HUES64 (cell line): ENCODE measurements at regions not wholly inside any gene's neighbourhood (a gene's known extent, or its start where the extent isn't known, plus 50 kb on each side); places are given as distances from the start of the nearest gene placed in this dataset.
A peak's percentile ranks its signal among the peaks of the same experiment; 100 is the strongest.

Source experiments
- H3K27ac ChIP-seq: 2 replicates; pipeline ENCODE4 v1.7.0; 2013; ENCODE audit warnings: low read depth, low read length, inconsistent platforms
- H3K27me3 ChIP-seq: 2 replicates; pipeline ENCODE4 v1.6.1; 2013; ENCODE audit warnings: mild to moderate bottlenecking, low read length; ENCODE audit not compliant: insufficient read depth
- H3K36me3 ChIP-seq: 2 replicates; pipeline ENCODE4 v1.6.1; 2013; ENCODE audit warnings: mild to moderate bottlenecking, low read length; ENCODE audit not compliant: insufficient read depth
- H3K4me1 ChIP-seq: 2 replicates; pipeline ENCODE4 v1.6.1; 2013; ENCODE audit warnings: mild to moderate bottlenecking, low read length, moderate library complexity; ENCODE audit not compliant: insufficient read depth
- H3K4me3 ChIP-seq: 2 replicates; pipeline ENCODE4 v1.5.1; 2013; ENCODE audit warnings: mild to moderate bottlenecking, low read length, moderate library complexity
- H3K9ac ChIP-seq: 2 replicates; pipeline ENCODE4 v1.6.1; 2013; ENCODE audit warnings: mild to moderate bottlenecking, low read depth, low read length
- H3K9me3 ChIP-seq: 2 replicates; pipeline ENCODE4 v1.6.1; 2013; ENCODE audit warnings: low read depth, low read length; ENCODE audit not compliant: insufficient read depth
- WGBS: fragments of 150-250, 120-280 bp; methylation state at CpG from one replicate; pipeline ENCODE4 v1.1.7; 2013; ENCODE audit warnings: missing lambda C conversion rate; 5-methylcytosine and 5-hydroxymethylcytosine counted together

DNA sequence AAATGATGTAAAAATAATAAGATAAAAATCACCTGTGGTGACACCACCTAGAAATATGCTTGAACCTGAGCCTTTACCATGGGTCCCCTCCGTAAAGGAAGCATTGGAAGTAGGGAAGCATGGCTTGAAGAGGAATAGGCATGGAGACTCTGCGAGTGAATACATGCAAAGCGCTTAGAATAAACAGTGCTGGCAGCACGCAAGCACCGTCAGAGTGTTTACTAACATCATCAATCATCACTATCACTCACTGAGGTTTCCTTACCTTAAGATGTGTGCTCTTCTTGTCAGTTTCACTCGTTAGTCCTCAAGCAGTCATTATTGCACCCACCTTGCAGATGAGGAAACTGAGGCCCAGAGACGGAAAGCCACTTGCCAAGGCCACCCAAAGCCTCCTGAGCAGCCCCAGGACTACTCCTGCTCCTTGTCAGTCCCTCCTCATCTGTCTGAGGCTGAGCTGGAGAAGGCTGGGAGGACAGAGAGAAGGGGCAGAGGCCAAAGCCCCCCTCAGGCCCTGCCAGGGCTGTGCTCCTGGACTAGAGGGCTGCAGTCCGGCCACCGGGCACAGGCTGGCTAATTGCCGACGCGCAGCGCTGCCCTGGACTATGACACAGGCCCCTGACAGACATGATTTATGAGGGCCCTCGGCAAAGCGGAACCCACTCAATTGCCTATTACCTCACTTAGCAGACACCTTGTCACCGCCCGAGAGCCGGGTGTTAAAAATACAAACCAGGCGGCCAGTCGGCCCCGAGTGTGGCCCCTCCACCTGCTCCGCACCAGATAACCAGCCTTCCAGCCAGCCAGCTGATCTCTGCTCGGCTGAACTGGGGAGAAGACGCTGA lies 168.9 kb downstream of the MN1 start:
- H3K9me3 ChIP-seq = no peaks in the 10 kb centered on the region
- no peak overlapping the region for H3K4me3 ChIP-seq
- 92% methylated on average over 24 of the region's 24 CpGs for WGBS
- H3K9ac ChIP-seq = no peak overlapping the region
- H3K27me3 ChIP-seq = no peaks in the 10 kb centered on the region
- H3K27ac ChIP-seq = no peak overlapping the region
- H3K4me1 ChIP-seq = peaks cover 23% of the 10 kb centered on the region
- H3K36me3 ChIP-seq = no peaks in the 10 kb centered on the region

DNA sequence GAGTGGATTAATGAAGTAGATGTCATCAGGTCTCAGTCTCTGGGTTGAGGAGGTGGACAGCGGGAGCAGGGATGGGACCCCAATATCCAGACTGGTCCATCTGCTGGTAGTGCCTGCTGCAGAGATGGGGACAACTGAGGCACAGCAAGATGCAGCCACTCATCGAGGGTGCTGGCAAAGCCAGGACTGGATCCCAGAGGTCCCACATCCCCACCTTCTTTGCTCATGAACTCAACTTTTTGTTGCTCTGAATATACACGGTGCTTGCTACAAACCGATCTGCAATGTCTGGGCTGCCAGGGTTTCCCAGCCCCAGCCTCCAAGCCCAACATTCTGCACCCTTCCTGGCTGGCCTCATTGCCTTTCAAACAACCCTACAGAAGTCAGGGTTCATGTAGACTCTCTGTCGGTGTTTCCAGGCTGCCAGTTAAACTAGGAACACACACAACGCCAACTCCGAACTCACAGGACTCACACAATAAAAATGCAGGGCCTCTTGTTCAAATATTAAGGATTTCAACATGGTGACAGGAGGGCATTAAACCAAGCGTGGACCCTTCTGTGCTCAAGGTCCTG lies 168.2 kb downstream of the MN1 start:
- peaks cover 24% of the 10 kb centered on the region for H3K4me1 ChIP-seq
- no peak overlapping the region for H3K27ac ChIP-seq
- no peaks in the 10 kb centered on the region for H3K27me3 ChIP-seq
- no peaks in the 10 kb centered on the region for H3K9me3 ChIP-seq
- H3K9ac ChIP-seq = no peak overlapping the region
- H3K36me3 ChIP-seq = no peaks in the 10 kb centered on the region
- no peak overlapping the region for H3K4me3 ChIP-seq
- 86% methylated on average over 8 of the region's 8 CpGs for WGBS

DNA sequence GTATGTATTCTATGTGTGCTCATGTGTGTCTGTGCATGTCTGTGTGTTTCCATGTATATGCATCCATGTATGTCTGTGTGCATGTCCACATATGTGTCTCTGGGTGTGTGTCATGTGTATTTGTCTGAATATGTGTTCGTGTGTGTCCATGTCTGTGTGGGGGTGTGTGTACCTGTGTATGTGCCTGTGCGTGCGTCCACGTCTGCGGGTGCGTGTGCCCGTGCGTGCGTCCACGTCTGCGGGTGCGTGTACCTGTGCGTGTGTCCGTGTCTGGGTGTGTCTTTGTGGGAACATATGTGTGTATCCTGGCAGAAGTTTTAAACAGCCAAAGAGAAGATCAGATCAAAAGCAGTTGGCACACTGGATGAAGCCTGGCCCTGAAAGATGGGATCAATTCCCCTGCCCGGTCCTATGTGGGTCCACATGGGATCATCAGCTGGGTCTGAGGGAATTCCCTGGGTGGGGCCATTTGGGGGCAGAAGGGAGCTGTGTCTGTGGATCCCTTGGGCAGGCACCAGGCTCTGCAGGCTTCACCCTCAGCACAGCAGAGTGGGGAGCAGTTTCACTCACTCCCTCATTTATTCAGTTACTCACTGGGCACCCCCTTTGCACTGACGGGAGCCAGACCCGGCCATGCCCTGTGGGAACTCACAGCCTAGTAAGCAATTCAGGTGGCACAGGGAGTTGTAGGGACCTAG lies 167.4 kb downstream of the MN1 start:
- no peak overlapping the region for H3K4me3 ChIP-seq
- peaks cover 32% of the 10 kb centered on the region for H3K4me1 ChIP-seq
- no peaks in the 10 kb centered on the region for H3K27me3 ChIP-seq
- no peak overlapping the region for H3K9ac ChIP-seq
- no peak overlapping the region for H3K27ac ChIP-seq
- 93% methylated on average over 17 of the region's 17 CpGs for WGBS
- H3K36me3 ChIP-seq = no peaks in the 10 kb centered on the region
- H3K9me3 ChIP-seq = no peaks in the 10 kb centered on the region

DNA sequence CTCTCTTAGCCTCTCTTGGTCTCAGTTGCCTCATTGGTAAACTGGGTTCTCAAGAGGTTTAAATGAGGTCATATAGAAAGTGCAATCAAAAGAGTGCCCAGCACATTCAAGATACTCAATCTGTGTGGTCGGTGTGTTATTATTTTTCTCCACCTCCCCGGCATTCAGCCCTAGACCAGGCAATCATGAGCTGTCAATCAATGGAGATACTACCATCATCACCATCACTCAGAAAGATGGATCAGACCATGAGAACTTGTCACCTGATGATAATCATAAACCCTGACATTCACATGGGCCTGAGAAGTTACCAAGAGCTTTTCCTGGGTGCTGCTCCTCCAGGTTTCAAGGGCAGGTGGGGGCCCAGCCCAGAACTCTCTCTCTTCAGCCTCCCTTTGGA lies 166.1 kb downstream of the MN1 start:
- Histone ChIP-seq H3K4me3 (no peak overlapping the region), H3K4me1 (peaks cover 33% of the 10 kb centered on the region), H3K36me3 (no peaks in the 10 kb centered on the region), H3K27me3 (no peaks in the 10 kb centered on the region), H3K9me3 (no peaks in the 10 kb centered on the region), H3K27ac (no peak overlapping the region), H3K9ac (no peak overlapping the region)
- WGBS = 95% methylated on average over 2 of the region's 2 CpGs

DNA sequence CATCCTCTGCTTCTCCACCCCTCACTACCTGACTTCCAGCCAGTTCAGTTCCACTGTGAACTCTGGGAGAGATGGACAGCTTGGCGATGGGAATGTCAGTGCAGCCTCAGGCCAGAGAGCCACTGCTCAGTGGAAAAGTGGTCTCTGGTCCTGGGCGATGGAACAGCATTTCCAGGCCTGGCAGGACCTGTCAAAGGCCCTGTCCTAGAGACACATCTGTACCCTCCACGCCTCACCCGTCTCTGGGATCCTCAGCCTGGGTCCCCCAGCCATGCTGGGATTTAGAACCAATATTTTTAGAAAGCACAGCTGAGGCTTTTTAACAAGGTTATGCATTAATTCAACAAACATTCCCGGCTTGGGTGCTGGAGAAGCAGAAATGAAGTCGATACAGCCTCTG lies 165.7 kb downstream of the MN1 start:
- H3K9me3 ChIP-seq = no peaks in the 10 kb centered on the region
- no peak overlapping the region for H3K27ac ChIP-seq
- H3K36me3 ChIP-seq = no peaks in the 10 kb centered on the region
- H3K27me3 ChIP-seq = no peaks in the 10 kb centered on the region
- H3K4me1 ChIP-seq = peaks cover 29% of the 10 kb centered on the region
- 92% methylated on average over 6 of the region's 6 CpGs for WGBS
- no peak overlapping the region for H3K9ac ChIP-seq
- H3K4me3 ChIP-seq = no peak overlapping the region

DNA sequence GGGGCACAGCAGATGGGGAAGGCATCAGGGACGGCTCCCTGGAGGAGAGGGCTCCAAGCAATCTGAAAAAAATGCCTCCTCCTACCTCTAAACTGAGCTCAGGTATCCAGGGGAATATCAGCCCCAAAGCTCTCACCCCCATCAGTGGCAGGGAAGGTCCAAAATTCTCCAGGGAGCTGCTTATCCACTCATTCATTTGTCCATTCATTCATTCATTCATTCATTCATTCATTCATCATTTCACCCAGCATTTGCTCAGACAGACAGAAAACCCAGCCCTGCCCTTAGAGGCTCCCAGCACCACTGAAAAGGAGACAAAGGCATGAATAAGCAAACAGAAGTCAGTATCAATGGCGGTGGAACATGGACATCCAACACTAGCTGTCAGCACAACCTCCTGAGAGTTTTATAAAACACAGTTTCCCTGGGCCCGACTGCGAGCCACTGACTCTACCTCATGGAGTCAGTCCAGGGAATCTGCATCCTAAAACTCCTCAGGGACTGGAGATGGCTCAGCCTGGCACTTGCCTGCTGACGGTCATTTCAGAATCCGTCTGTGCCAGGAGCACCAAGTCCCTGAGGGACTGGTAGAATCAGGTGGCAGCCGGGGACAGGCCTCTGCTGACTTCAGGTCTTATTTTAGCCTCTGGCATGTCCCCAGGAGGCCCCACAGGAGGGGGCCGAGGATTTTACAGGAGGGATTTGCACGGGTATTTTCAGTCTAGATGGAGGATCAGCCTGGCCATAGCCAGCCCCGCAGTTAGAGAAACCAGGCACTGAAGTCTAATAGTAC lies 164.6 kb downstream of the MN1 start:
- H3K9me3 ChIP-seq = no peaks in the 10 kb centered on the region
- H3K27me3 ChIP-seq = no peaks in the 10 kb centered on the region
- no peak overlapping the region for H3K9ac ChIP-seq
- no peak overlapping the region for H3K4me3 ChIP-seq
- peaks cover 29% of the 10 kb centered on the region for H3K4me1 ChIP-seq
- H3K36me3 ChIP-seq = no peaks in the 10 kb centered on the region
- no peak overlapping the region; the same call in 1 of the 2 replicates for H3K27ac ChIP-seq
- 65% methylated on average over 10 of the region's 10 CpGs for WGBS

DNA sequence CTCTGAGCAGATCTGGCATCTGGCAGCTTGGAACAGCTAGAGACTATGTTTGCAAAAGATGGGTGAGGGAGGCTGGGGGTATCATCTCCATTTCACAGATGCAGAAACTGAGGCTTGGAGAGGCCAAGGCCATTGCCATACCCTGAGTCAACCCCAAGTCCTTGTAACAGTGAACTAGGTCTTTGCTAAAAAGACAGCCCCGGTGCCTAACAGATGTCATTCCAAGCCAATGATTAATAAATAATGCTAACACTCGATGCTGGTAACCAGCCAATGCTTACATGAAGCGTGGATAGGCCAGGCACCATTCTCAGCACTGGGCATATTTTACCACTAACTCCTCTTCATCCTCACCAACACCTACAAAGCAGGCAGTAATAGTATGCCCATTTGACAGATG lies 164.0 kb downstream of the MN1 start:
- Histone ChIP-seq H3K9ac (no peak overlapping the region), H3K4me1 (peaks cover 36% of the 10 kb centered on the region), H3K4me3 (no peak overlapping the region), H3K36me3 (no peaks in the 10 kb centered on the region), H3K27ac (no peak overlapping the region), H3K9me3 (no peaks in the 10 kb centered on the region), H3K27me3 (no peaks in the 10 kb centered on the region)
- WGBS = 91% methylated on average over 3 of the region's 3 CpGs

DNA sequence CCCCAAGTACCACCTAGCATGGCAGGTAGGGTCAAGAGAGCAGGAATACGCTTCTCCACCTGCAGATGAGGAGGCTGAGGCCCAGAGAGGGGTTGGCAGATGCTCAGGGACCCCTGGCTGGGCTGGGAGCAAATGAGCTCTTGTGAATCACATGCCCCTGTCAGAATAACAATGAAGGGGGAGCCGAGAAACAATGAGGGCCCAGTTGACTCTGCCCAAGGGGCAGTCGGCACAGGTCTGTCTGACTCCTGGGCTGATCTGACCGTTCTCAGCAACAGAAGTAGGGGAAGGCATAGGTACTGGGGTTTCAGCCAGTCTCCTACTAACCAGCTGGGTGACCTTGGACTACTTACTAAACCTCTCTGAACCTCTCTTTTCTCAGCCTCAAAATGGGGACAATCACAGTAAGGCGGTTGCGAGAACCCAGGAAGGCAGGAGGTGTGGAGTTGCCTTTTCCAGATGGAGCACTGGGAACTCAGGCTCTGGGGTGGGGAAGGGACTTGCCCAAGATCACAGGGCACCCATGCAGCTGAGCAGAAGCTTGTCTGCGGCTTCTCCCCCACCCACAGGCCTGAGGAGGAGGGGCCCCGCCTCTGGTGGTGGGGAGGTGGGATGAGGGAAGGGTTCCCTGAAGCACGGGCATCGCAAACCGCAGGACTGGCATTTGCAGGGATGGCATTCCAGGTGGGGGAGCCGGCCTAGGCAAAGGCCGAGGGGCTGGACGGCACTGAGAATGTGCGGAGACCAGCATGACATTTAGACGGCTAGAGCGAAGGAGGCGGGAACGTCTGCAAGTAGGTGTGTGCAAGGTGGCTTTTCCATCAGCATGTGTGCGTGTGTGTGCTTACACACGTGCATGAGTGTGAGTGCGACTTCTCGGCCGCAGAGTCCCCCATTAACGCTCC lies 163.0 kb downstream of the MN1 start:
- Histone ChIP-seq H3K9ac (no peak overlapping the region), H3K27me3 (no peaks in the 10 kb centered on the region), H3K36me3 (no peaks in the 10 kb centered on the region), H3K4me1 (peaks cover 39% of the 10 kb centered on the region), H3K27ac (peak overlapping the region; percentile 3; the same call in 1 of the 2 replicates), H3K4me3 (no peak overlapping the region), H3K9me3 (no peaks in the 10 kb centered on the region)
- 73% methylated on average over 25 of the region's 25 CpGs for WGBS

DNA sequence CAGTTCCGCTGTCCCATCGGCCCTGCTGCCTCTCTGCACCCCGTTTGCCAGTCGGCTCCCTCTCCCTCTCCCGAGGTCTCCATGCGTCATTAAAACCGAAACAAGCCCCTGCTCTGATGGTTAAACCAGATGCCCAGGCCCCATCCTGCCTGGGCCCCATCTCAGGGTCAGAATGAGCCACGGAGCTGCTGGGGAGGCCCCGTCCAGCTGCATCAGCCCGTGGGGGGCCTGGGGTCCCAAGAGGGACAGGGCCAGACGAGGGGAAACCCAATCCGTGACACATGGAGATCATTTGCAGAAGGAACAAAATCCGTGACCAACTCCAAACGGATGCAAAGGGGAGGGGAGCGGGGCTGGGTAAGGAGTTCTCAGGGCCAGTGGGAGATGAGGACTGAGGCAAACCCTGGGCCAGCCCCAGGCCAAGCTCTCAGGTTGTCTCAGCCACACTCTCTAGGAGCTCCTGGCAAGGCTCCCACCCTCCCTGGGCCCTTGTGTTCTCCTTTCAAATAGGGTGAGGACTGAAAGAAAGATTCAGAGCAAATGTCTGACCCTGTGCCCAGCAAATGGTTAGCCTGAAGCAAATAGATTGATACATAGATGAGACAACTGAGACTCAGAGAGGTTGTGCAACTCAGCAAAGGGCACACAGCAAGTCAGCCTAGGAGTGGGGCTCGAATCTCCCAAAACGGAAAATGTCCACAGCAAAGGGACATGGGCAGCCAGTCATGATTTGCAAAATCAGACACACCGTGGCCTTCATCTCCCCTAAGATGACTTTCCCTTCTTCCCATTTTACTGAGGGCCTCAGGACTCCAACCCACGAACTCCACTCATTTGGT lies 162.1 kb downstream of the MN1 start:
- no peak overlapping the region for H3K4me3 ChIP-seq
- H3K4me1 ChIP-seq = peaks cover 39% of the 10 kb centered on the region
- H3K27ac ChIP-seq = 0 out of 2 replicates have a peak overlapping the region, but pooled peaks have one; percentile 42
- no peak overlapping the region for H3K9ac ChIP-seq
- H3K9me3 ChIP-seq = no peaks in the 10 kb centered on the region
- H3K27me3 ChIP-seq = no peaks in the 10 kb centered on the region
- 76% methylated on average over 18 of the region's 19 CpGs for WGBS
- no peaks in the 10 kb centered on the region for H3K36me3 ChIP-seq
